Prostate gland (tissue), 2 donors: ENCODE measurements at regions not wholly inside any gene's neighbourhood (a gene's known extent, or its start where the extent isn't known, plus 50 kb on each side); places are given as distances from the start of the nearest gene placed in this dataset.

Experiments used
- DNase-seq: peaks from one replicate; pipeline ENCODE4 v3.0.0-alpha.2; 2019; ENCODE audit warnings: low spot score
- H3K27ac ChIP-seq, 2 donors: fragments of 200-600 bp; sonication (generic); 2 replicates each; pipeline ENCODE4 v1.5.1; 2017 to 2019
- H3K27me3 ChIP-seq: fragments of 200-600 bp; sonication (generic); replicated peaks from 2 replicates; pipeline ENCODE4 v1.5.1; 2019; ENCODE audit not compliant: insufficient read depth
- H3K36me3 ChIP-seq, 2 donors: fragments of 200-600 bp; sonication (generic); 1 replicate in 1 of 2; 2 replicates in 1 of 2; pipeline versions ENCODE4 v1.5.1 to v1.8.1; 2017 to 2019
- H3K4me1 ChIP-seq: fragments of 200-600 bp; sonication (generic); replicated peaks from 2 replicates; pipeline ENCODE4 v1.5.1; 2019
- H3K4me3 ChIP-seq, 2 donors: fragments of 200-600 bp; sonication (generic); 2 replicates each; pipeline ENCODE4 v1.5.1; 2017 to 2019
- H3K9me3 ChIP-seq: fragments of 200-600 bp; sonication (generic); 2 replicates; pipeline ENCODE4 v1.5.1; 2017
- CTCF ChIP-seq, 4 experiments: fragments of 200-600 bp in 2 of 4; fragments of 450-650 bp in 2 of 4; sonication (generic) in 2 of 4; IDR thresholded peaks; 1 replicate in 3 of 4; 2 replicates in 1 of 4; pipeline ENCODE4 v1.5.1; 2016 to 2019; ENCODE audit warnings: antibody characterized with exemption in 4 of 4, mild to moderate bottlenecking in 2 of 4, moderate library complexity in 2 of 4
- POLR2A ChIP-seq: fragments of 450-650 bp; IDR thresholded peaks from one replicate; pipeline ENCODE4 v1.6.1; 2016; ENCODE audit warnings: antibody characterized with exemption, mild to moderate bottlenecking
- POLR2AphosphoS5 ChIP-seq: sonication (generic); formaldehyde crosslinking; IDR thresholded peaks from one replicate; pipeline ENCODE4 v1.6.1; 2017; ENCODE audit warnings: antibody characterized with exemption
- WGBS: methylation state at CpG from one replicate; pipeline ENCODE4 v1.1.5; 2018; 5-methylcytosine and 5-hydroxymethylcytosine counted together
- intact Hi-C: fragments of 100-400 bp; cut with DNase I; formaldehyde crosslinking; loops from one replicate; pipeline ENCODE4 v1.14.2; 2022

GRCh38 chr10:61822781-61823230 lies 78.7 kb upstream of the ARID5B start:
- H3K9me3 ChIP-seq = no peaks in the 10 kb centered on the region
- no peaks in the 10 kb centered on the region for H3K36me3 ChIP-seq
- TF ChIP-seq POLR2A = no peak
- no peak for TF ChIP-seq CTCF (IDR thresholded peaks at IDR 0.05)
- TF ChIP-seq POLR2AphosphoS5 = no peak
- no peak overlapping the region for H3K27ac ChIP-seq
- no peaks in the 10 kb centered on the region for H3K27me3 ChIP-seq
- no peak overlapping the region for H3K4me3 ChIP-seq
- no peaks in the 10 kb centered on the region for H3K4me1 ChIP-seq
- no peak for DNase-seq
- 61% methylated on average over 3 of the region's 3 CpGs for WGBS
- intact Hi-C loops = no loop called here

GRCh38 chr10:61825001-61825400 lies 76.5 kb upstream of the ARID5B start:
- WGBS = 91% methylated on average over 5 of the region's 5 CpGs
- TF ChIP-seq POLR2AphosphoS5 (no peak), POLR2A (no peak)
- intact Hi-C loops = no loop called here

GRCh38 chr10:61825628-61826027 lies 75.9 kb upstream of the ARID5B start:
- TF ChIP-seq POLR2AphosphoS5 = no peak
- TF ChIP-seq POLR2A = no peak
- TF ChIP-seq CTCF (IDR thresholded peaks at IDR 0.05) = no peak
- intact Hi-C loops = no loop called here
- no peaks in the 10 kb centered on the region for H3K36me3 ChIP-seq
- H3K4me1 ChIP-seq = no peaks in the 10 kb centered on the region
- no peak for DNase-seq
- no peaks in the 10 kb centered on the region for H3K9me3 ChIP-seq
- H3K27me3 ChIP-seq = no peaks in the 10 kb centered on the region
- 55% methylated on average over 4 of the region's 4 CpGs for WGBS
- H3K27ac ChIP-seq = no peak overlapping the region
- no peak overlapping the region for H3K4me3 ChIP-seq

More at GRCh38 chr10:61825001-61825400, 76.5 kb upstream of the ARID5B start:
- Histone ChIP-seq H3K27ac (no peak overlapping the region), H3K9me3 (no peaks in the 10 kb centered on the region), H3K27me3 (no peaks in the 10 kb centered on the region), H3K36me3 (no peaks in the 10 kb centered on the region), H3K4me1 (no peaks in the 10 kb centered on the region), H3K4me3 (no peak overlapping the region)
- no peak for DNase-seq

- H3K9me3 ChIP-seq = no peaks in the 10 kb centered on the region
- TF ChIP-seq CTCF (IDR thresholded peaks at IDR 0.05) (no peak), POLR2AphosphoS5 (no peak), POLR2A (no peak)
These were observed 73.5 kb upstream of the ARID5B start for GRCh38 chr10:61828034-61828433.

GRCh38 chr10:61828788-61829187 lies 72.7 kb upstream of the ARID5B start:
- no peak for DNase-seq
- no peaks in the 10 kb centered on the region for H3K27me3 ChIP-seq
- no peak overlapping the region for H3K4me3 ChIP-seq
- TF ChIP-seq POLR2A (no peak), POLR2AphosphoS5 (peak; percentile 46), CTCF (IDR thresholded peaks at IDR 0.05) (no peak)
- H3K9me3 ChIP-seq = no peaks in the 10 kb centered on the region
- intact Hi-C loops = no loop called here
- H3K36me3 ChIP-seq = no peaks in the 10 kb centered on the region
- no peak overlapping the region for H3K27ac ChIP-seq
- WGBS = 69% methylated on average over 3 of the region's 3 CpGs
- no peaks in the 10 kb centered on the region for H3K4me1 ChIP-seq

More at GRCh38 chr10:61828034-61828433, 73.5 kb upstream of the ARID5B start:
- Histone ChIP-seq H3K4me1 (no peaks in the 10 kb centered on the region), H3K36me3 (no peaks in the 10 kb centered on the region), H3K4me3 (no peak overlapping the region), H3K27me3 (no peaks in the 10 kb centered on the region), H3K27ac (no peak overlapping the region)
- DNase-seq = no peak
- WGBS = 90% methylated on average over 1 of the region's 1 CpG
- intact Hi-C loops = no loop called here
